GM23248 (cell line): ENCODE measurements at regions not wholly inside any gene's neighbourhood (a gene's known extent, or its start where the extent isn't known, plus 50 kb on each side); places are given as distances from the start of the nearest gene placed in this dataset.

Experiments
- DNase-seq: peaks from one replicate; pipeline ENCODE4 v3.0.0-alpha.2; 2015
- H2AFZ ChIP-seq: fragments of 200-600 bp; sonication (generic); 2 replicates; pipeline ENCODE4 v1.6.1; 2016; ENCODE audit warnings: antibody characterized with exemption
- H3F3A ChIP-seq: fragments of 200-600 bp; sonication (generic); 2 replicates; pipeline ENCODE4 v1.6.1; 2016; ENCODE audit warnings: mild to moderate bottlenecking, antibody characterized with exemption, mixed run types; ENCODE audit not compliant: insufficient read depth
- H3K27ac ChIP-seq: fragments of 200-600 bp; sonication (generic); 2 replicates; pipeline ENCODE4 v1.5.1; 2016; ENCODE audit warnings: mild to moderate bottlenecking
- H3K27me3 ChIP-seq: fragments of 200-600 bp; sonication (generic); replicated peaks from 2 replicates; pipeline ENCODE4 v1.6.1; 2016; ENCODE audit warnings: mild to moderate bottlenecking; ENCODE audit not compliant: insufficient read depth
- H3K36me3 ChIP-seq: fragments of 200-600 bp; sonication (generic); 2 replicates; pipeline ENCODE4 v1.6.1; 2016; ENCODE audit warnings: low read depth, mild to moderate bottlenecking
- H3K4me1 ChIP-seq: fragments of 200-600 bp; sonication (generic); 2 replicates; pipeline ENCODE4 v1.6.1; 2016; ENCODE audit warnings: mild to moderate bottlenecking; ENCODE audit not compliant: insufficient read depth
- H3K4me2 ChIP-seq: fragments of 200-600 bp; sonication (generic); one replicate; pipeline ENCODE4 v1.6.1; 2016; ENCODE audit warnings: mild to moderate bottlenecking; ENCODE audit not compliant: unreplicated experiment
- H3K4me3 ChIP-seq: fragments of 200-600 bp; sonication (generic); 2 replicates; pipeline ENCODE4 v1.5.1; 2016; ENCODE audit warnings: mild to moderate bottlenecking
- H3K79me2 ChIP-seq: fragments of 200-600 bp; sonication (generic); 2 replicates; pipeline ENCODE4 v1.6.1; 2016; ENCODE audit warnings: mild to moderate bottlenecking; ENCODE audit not compliant: insufficient read depth
- H3K9ac ChIP-seq: fragments of 200-600 bp; sonication (generic); 2 replicates; pipeline ENCODE4 v1.6.1; 2016; ENCODE audit warnings: mild to moderate bottlenecking
- H3K9me2 ChIP-seq: fragments of 200-600 bp; sonication (generic); 2 replicates; pipeline ENCODE4 v1.6.1; 2016; ENCODE audit warnings: mixed run types, mild to moderate bottlenecking, moderate library complexity; ENCODE audit not compliant: insufficient read depth
- H3K9me3 ChIP-seq: fragments of 200-600 bp; sonication (generic); one replicate; pipeline ENCODE4 v1.6.1; 2017; ENCODE audit warnings: low read depth
- H4K20me1 ChIP-seq: fragments of 200-600 bp; sonication (generic); 2 replicates; pipeline ENCODE4 v1.6.0; 2016; ENCODE audit not compliant: insufficient read depth
- EZH2 ChIP-seq: fragments of 200-600 bp; sonication (generic); IDR thresholded peaks from 2 replicates; pipeline ENCODE4 v1.6.1; 2018; ENCODE audit warnings: antibody characterized with exemption, mild to moderate bottlenecking; ENCODE audit not compliant: insufficient read depth, poor library complexity, severe bottlenecking
- EZH2phosphoT487 ChIP-seq: fragments of 200-600 bp; sonication (generic); IDR thresholded peaks from 2 replicates; pipeline ENCODE4 v1.6.1; 2018; ENCODE audit warnings: antibody characterized with exemption, moderate library complexity, mild to moderate bottlenecking, low read depth; ENCODE audit not compliant: insufficient read depth
- WGBS, 2 experiments: methylation state at CpG; one replicate each; pipeline ENCODE4 v1.1.6; 2015 to 2017; ENCODE audit warnings: low lambda C conversion rate in 2 of 2, low coverage in 1 of 2; ENCODE audit errors: missing lambda C conversion rate in 2 of 2; 5-methylcytosine and 5-hydroxymethylcytosine counted together
- in situ Hi-C: fragments of 300-500 bp; cut with MboI; formaldehyde crosslinking; loops from 2 replicates; pipeline ENCODE4 v1.15.0; 2020

- no peaks in the 10 kb centered on the region for H4K20me1 ChIP-seq
- no peaks in the 10 kb centered on the region for H3K79me2 ChIP-seq
- H3K4me2 ChIP-seq = no peak overlapping the region
- DNase-seq = no peak
- in situ Hi-C loops = no loop called here
- TF ChIP-seq EZH2 = no peak
- TF ChIP-seq EZH2phosphoT487 = no peak
- H3K27ac ChIP-seq = no peak overlapping the region
- H3K9me2 ChIP-seq = no peaks in the 10 kb centered on the region
- 33 to 34% methylated on average over 3 of the region's 3 CpGs for WGBS, 2 experiments
- no peak overlapping the region for H3K4me3 ChIP-seq
- no peaks in the 10 kb centered on the region for H3F3A ChIP-seq
- no peak overlapping the region for H2AFZ ChIP-seq
- no peaks in the 10 kb centered on the region for H3K4me1 ChIP-seq
- no peaks in the 10 kb centered on the region for H3K27me3 ChIP-seq
- H3K9me3 ChIP-seq = no peaks in the 10 kb centered on the region
- no peak overlapping the region for H3K9ac ChIP-seq
- H3K36me3 ChIP-seq = no peaks in the 10 kb centered on the region
Measured at GRCh38 chr4:19915276-19915675, 336.4 kb upstream of the SLIT2 start.

- Histone ChIP-seq H3K9me2 (no peaks in the 10 kb centered on the region), H3K27me3 (no peaks in the 10 kb centered on the region), H3K4me1 (no peaks in the 10 kb centered on the region), H3K36me3 (no peaks in the 10 kb centered on the region), H3K79me2 (no peaks in the 10 kb centered on the region), H3K9me3 (no peaks in the 10 kb centered on the region), H3K4me2 (no peak overlapping the region), H2AFZ (no peak overlapping the region), H3K9ac (no peak overlapping the region), H3K4me3 (no peak overlapping the region), H3K27ac (no peak overlapping the region), H4K20me1 (no peaks in the 10 kb centered on the region), H3F3A (no peaks in the 10 kb centered on the region)
- in situ Hi-C loops = no loop called here
- TF ChIP-seq EZH2phosphoT487 = no peak
- TF ChIP-seq EZH2 = no peak
- no peak for DNase-seq
- 93 to 96% methylated on average over 2 of the region's 2 CpGs for WGBS, 2 experiments
Measured at GRCh38 chr4:19913650-19914049, 338.1 kb upstream of the SLIT2 start.

GRCh38 chr4:19910861-19911525 lies 340.7 kb upstream of the SLIT2 start:
- H3K27ac ChIP-seq = no peak overlapping the region
- H3K79me2 ChIP-seq = no peaks in the 10 kb centered on the region
- no peaks in the 10 kb centered on the region for H3F3A ChIP-seq
- TF ChIP-seq EZH2phosphoT487 = no peak
- TF ChIP-seq EZH2 = no peak
- no peak overlapping the region for H3K4me2 ChIP-seq
- H3K9ac ChIP-seq = no peak overlapping the region
- no peaks in the 10 kb centered on the region for H3K9me3 ChIP-seq
- no peak overlapping the region for H2AFZ ChIP-seq
- no peaks in the 10 kb centered on the region for H3K27me3 ChIP-seq
- 76 to 78% methylated on average over 1 of the region's 1 CpG for WGBS, 2 experiments
- DNase-seq = no peak
- H3K36me3 ChIP-seq = no peaks in the 10 kb centered on the region
- no peak overlapping the region for H3K4me3 ChIP-seq
- in situ Hi-C loops = no loop called here
- no peaks in the 10 kb centered on the region for H4K20me1 ChIP-seq
- no peaks in the 10 kb centered on the region for H3K9me2 ChIP-seq
- H3K4me1 ChIP-seq = no peaks in the 10 kb centered on the region

- no peaks in the 10 kb centered on the region for H3K79me2 ChIP-seq
- H4K20me1 ChIP-seq = no peaks in the 10 kb centered on the region
- no peak overlapping the region for H3K27ac ChIP-seq
- WGBS, 2 experiments = 22 to 24% methylated on average over 3 of the region's 3 CpGs
- no peaks in the 10 kb centered on the region for H3K9me3 ChIP-seq
- no peak overlapping the region for H3K4me3 ChIP-seq
- in situ Hi-C loops = no loop called here
- H3K9me2 ChIP-seq = no peaks in the 10 kb centered on the region
- no peaks in the 10 kb centered on the region for H3K27me3 ChIP-seq
- no peak for DNase-seq
- no peak overlapping the region for H3K9ac ChIP-seq
- H3K4me1 ChIP-seq = no peaks in the 10 kb centered on the region
- H3K36me3 ChIP-seq = no peaks in the 10 kb centered on the region
- no peaks in the 10 kb centered on the region for H3F3A ChIP-seq
- H3K4me2 ChIP-seq = no peak overlapping the region
- no peak for TF ChIP-seq EZH2phosphoT487
- TF ChIP-seq EZH2 = no peak
- no peak overlapping the region for H2AFZ ChIP-seq
Measured at GRCh38 chr4:19905024-19905423, 346.7 kb upstream of the SLIT2 start.

- TF ChIP-seq EZH2phosphoT487 (no peak), EZH2 (no peak)
- no peak overlapping the region for H3K4me3 ChIP-seq
- no peak overlapping the region for H3K4me2 ChIP-seq
- H3K9ac ChIP-seq = no peak overlapping the region
- no peaks in the 10 kb centered on the region for H3K36me3 ChIP-seq
- H3K27ac ChIP-seq = no peak overlapping the region
- no peaks in the 10 kb centered on the region for H3F3A ChIP-seq
- H3K27me3 ChIP-seq = no peaks in the 10 kb centered on the region
- no peak for DNase-seq
- peaks cover 11% of the 10 kb centered on the region for H3K4me1 ChIP-seq
- in situ Hi-C loops = no loop called here
- H2AFZ ChIP-seq = no peak overlapping the region
- H3K9me3 ChIP-seq = no peaks in the 10 kb centered on the region
- no peaks in the 10 kb centered on the region for H3K79me2 ChIP-seq
- H4K20me1 ChIP-seq = no peaks in the 10 kb centered on the region
- H3K9me2 ChIP-seq = no peaks in the 10 kb centered on the region
- WGBS, 2 experiments = 81 to 85% methylated on average over 2 of the region's 2 CpGs
Measured at GRCh38 chr4:19888587-19888986, 363.1 kb upstream of the SLIT2 start.
